ENCODE measurements at regions not wholly inside any gene's neighbourhood (a gene's known extent, or its start where the extent isn't known, plus 50 kb on each side); places are given as distances from the start of the nearest gene placed in this dataset.
A peak's percentile ranks its signal among the peaks of the same experiment; 100 is the strongest.

DNA sequence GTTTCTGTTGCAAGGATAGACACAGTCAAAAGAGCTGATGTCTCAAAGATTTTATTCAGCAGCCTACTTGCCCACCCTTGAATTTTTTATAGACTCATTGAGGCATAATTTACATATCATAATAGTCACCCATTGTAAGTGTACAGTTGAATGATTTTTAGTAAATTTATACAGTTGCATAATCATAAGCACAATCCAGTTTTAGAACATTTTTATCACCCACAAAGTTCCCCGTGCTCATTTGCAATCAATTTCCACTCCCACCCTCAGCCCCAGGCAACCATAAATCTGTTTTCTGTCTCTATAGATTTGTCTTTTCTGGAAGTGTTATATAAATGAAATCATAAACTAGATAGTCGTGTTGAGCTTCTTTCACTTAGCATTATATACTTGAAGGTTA is 517.7 kb downstream of the TLE1 start:
- DNase-seq (ENCODE audit: extremely low read depth in 1 of 11, low read depth in 9 of 11, low spot score in 4 of 11) = no peak

DNA sequence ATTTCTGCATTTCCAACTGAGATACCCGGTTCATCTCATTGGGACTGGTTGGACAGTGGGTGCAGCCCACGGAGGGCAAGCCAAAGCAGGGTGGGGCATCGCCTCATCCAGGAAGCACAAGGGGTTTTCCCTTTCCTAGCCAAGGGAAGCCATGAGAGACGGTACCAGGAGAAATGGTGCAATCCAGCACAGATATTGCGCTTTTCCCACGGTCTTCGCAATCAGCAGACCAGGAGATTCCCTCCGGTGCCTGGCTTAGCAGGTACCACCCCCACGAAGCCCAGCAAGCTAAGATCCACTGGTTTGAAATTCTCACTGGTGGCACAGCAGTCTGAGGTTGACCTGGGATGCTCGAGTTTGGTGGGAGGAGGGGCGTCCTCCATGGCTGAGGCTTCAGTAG is 527.0 kb downstream of the TLE1 start:
- DNase-seq (ENCODE audit: extremely low read depth in 1 of 11, low read depth in 9 of 11, low spot score in 4 of 11) = no peak

GRCh38 chr9:81156381-81156780 is 533.0 kb downstream of the TLE1 start:
- no peak for DNase-seq (ENCODE audit: extremely low read depth in 1 of 11, low read depth in 9 of 11, low spot score in 4 of 11)

DNA sequence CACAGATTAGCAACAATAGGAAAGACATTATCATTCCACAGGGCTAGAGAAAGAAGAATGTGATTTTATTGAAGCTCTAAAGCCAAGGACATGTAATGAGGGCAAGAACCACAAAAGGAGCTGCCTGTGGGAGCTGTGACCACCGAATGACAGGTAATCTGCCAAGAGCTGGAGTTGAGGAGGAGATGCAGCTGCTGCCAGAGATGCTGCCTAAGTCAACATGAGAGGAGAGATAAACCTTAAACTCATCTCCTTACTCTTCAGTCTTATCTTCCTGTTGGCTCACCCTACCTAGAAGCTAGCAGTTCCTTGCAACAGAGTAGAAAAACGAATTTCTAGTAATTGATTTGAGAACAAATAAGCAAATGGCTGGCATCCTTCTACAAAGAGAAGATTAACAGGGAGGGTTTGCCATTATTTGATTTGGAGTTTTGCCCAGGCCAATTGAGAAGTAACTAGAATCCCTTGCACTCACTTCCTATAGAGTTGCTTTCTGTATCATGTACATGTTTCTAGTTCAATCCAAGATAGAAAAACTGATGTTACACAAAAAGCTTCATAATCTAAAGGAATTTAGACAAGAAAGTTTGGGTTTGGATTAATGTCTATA is 539.2 kb downstream of the TLE1 start:
- DNase-seq (ENCODE audit: extremely low read depth in 1 of 11, low read depth in 9 of 11, low spot score in 4 of 11) = no peak

GRCh38 chr9:81146684-81147337 is 542.5 kb downstream of the TLE1 start:
- no peak for DNase-seq (ENCODE audit: extremely low read depth in 1 of 11, low read depth in 9 of 11, low spot score in 4 of 11)

- DNase-seq (ENCODE audit: extremely low read depth in 1 of 11, low read depth in 9 of 11, low spot score in 4 of 11) = peak in 5 of 11 donors; percentile 7 to 26 (median 17)
Observed at GRCh38 chr9:81146241-81146640, 543.1 kb downstream of the TLE1 start.

DNA sequence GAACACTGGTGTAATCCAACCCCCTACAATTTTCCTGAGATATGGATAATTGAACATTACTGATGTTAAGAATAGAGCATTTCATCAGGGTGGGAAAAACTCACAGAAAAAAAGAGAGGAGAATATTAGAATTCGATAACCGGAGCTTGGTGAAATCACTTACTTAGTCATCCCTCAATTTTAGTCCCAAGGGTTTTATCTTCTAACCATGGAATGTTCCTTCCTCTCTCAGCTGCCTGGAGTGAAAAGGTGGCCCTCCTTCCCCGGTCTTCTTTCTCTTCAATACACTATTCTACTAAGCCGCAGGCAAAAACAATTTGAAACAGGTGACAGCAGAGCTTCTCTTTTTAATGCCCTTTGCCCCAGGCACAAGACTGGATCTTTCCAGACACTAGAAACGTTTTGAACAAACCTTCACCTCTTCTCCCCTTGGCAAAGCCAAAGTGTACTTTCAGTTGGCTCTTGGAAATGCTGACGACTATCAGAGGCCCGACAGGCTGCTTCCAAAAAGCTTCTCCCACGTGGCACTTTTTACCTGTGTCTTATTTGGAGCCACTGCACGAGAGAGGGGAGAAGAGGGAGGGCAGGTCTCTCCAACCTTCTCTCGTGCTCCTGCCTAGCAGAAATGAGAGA is 543.9 kb downstream of the TLE1 start:
- no peak for DNase-seq (ENCODE audit: extremely low read depth in 1 of 11, low read depth in 9 of 11, low spot score in 4 of 11)

GRCh38 chr9:81141961-81142360 is 547.4 kb downstream of the TLE1 start:
- no peak for DNase-seq (ENCODE audit: extremely low read depth in 1 of 11, low read depth in 9 of 11, low spot score in 4 of 11)

DNA sequence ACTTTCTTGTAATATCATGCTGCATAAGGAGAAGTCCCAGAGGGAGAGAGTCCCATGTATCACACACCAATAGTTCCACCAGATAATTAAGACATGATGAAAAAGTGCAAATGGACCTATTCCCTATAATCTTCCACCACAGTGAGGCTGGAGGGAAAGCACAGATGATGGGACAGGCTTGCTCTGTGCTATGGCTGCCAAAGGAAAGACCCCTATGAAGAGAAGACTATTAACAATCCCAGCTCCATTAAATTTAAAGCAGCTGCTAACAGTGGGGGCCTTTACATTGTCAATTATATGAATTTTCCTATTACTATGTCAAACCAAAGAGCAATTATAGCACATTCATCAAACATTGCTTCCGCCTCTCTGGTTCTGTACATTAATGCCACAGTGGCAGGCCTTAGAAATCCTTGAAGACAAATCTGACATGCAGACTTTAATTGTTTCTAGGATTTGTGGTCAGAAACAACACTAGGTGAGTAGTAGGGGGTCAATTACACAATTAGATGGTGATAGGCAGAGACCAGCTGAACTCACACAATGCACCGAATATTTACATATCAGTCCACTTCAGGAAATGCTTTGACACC is 551.3 kb downstream of the TLE1 start:
- DNase-seq (ENCODE audit: extremely low read depth in 1 of 11, low read depth in 9 of 11, low spot score in 4 of 11) = no peak

GRCh38 chr9:81132796-81133195 is 556.6 kb downstream of the TLE1 start:
- DNase-seq (ENCODE audit: extremely low read depth in 1 of 11, low read depth in 9 of 11, low spot score in 4 of 11) = no peak

GRCh38 chr9:81132318-81132717 is 557.0 kb downstream of the TLE1 start:
- DNase-seq (ENCODE audit: extremely low read depth in 1 of 11, low read depth in 9 of 11, low spot score in 4 of 11) = no peak

GRCh38 chr9:81128701-81129100 is 560.6 kb downstream of the TLE1 start:
- DNase-seq (ENCODE audit: extremely low read depth in 1 of 11, low read depth in 9 of 11, low spot score in 4 of 11) = no peak

GRCh38 chr9:81125446-81126092 is 563.8 kb downstream of the TLE1 start:
- no peak for DNase-seq (ENCODE audit: extremely low read depth in 1 of 11, low read depth in 9 of 11, low spot score in 4 of 11)

DNA sequence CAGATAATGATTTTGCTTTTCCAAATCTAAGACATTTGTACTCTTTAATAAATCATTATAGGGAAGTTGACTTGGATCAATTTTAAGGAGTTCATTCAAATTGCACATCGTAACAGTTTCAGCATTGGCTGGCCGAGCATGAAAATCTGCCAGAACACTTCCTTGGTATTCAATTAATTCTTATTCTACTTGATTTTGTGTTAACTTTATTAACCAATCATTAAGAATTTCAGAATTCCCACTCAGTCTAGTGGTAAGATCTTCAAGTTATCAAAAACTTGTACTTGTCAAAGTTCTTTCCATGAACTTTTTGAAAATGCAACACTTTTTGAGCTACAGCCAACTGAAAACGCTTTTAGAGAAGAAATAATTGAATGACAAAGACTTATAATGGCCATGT is 565.8 kb downstream of the TLE1 start:
- DNase-seq (ENCODE audit: extremely low read depth in 1 of 11, low read depth in 9 of 11, low spot score in 4 of 11) = no peak

DNA sequence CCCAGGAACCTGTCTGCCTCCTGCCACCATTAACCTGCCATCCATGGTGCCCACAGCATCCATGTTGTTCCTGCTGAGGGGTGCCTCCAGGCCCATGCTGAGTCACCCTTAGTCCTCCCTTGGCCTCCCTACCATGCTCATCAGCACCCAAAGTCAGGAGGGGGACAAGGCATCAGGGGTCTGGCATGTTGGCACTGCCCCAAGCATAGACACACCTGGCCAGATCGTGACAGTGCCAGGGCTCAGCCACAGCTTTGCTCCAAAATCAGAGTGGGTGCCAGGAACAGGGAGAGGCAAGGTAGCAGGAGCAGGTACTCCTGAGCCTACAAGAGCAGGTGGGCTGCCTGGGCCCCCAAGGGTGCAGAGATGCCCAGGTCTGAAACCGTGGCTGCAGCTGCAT is 566.6 kb downstream of the TLE1 start:
- DNase-seq (ENCODE audit: extremely low read depth in 1 of 11, low read depth in 9 of 11, low spot score in 4 of 11) = no peak

DNA sequence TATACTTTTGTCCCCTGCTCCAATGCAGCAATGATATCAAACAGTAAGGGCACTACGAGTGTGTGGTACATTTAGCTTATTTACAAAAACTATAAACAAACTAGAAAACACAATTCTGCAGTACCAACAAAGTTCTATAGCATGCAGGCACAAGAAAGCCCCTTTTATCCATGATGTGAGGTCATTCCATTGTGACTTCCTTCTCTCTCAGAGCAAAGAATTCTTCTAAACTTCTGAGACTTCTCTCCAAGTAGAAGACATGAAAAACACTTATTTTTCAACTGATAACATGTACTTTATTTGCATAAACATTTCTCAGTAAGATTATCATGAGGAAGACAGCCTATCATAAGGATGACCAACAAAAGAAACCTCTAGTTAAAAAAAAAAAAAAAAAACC is 569.8 kb downstream of the TLE1 start:
- no peak for DNase-seq (ENCODE audit: extremely low read depth in 1 of 11, low read depth in 9 of 11, low spot score in 4 of 11)

DNA sequence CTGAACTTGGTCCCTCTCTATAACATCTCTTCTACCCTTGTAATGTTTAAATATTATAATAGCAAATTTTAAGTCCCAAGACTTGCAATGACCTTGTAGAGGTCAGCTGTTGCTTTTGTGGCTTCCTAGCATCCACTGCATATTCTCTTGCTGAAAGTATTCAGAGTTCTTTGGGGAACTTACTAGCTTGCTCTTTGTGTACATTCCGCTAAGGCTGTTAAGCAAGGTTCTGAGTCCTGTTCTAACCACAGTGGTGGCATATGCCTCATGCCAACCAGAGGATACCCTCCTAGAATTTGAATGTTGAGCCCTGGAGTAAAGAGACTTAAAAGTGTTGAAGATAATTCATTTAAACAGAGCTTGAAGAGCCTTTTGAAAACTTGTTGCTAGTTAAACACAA is 570.9 kb downstream of the TLE1 start:
- no peak for DNase-seq (ENCODE audit: extremely low read depth in 1 of 11, low read depth in 9 of 11, low spot score in 4 of 11)

DNA sequence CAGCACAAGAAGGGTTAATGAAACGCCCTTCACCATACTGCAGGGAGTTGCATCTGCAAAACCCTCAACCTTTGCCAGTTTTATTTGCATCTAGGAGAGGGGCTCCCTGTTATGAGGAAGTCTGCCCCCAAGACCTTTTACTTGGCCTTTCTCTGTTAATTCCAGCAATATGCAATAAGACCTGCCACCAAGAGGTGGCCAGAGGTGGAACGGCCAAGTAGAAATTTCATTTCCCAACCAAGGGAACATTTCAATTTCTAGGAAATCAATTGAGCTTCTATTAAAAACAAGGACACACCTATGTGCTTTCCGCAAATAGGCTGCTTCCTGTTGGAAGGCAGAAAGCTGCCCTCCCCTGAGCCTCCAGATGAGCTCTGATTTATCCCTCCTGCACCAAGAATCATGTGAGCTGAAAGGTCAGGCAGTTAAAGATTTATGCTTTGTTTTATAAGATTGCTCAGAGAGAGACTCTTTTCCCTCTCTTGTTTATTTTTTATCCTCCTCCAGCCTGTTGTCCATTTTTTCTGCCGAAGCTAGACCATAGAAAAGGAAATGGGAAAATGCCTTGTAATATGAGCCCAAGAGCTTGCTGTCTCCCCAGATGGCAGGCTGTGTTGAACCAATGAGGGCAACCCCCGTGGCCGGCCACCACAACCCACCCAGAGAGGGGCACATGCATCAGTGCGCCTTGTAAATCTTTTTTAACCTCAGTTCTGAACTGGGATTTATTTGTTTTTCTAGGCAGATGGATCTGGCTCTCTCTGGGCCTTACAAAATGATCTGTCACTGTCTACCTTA is 572.8 kb downstream of the TLE1 start:
- peak in 9 of 11 donors; percentile 49 to 82 (median 64) for DNase-seq (ENCODE audit: extremely low read depth in 1 of 11, low read depth in 9 of 11, low spot score in 4 of 11)

DNA sequence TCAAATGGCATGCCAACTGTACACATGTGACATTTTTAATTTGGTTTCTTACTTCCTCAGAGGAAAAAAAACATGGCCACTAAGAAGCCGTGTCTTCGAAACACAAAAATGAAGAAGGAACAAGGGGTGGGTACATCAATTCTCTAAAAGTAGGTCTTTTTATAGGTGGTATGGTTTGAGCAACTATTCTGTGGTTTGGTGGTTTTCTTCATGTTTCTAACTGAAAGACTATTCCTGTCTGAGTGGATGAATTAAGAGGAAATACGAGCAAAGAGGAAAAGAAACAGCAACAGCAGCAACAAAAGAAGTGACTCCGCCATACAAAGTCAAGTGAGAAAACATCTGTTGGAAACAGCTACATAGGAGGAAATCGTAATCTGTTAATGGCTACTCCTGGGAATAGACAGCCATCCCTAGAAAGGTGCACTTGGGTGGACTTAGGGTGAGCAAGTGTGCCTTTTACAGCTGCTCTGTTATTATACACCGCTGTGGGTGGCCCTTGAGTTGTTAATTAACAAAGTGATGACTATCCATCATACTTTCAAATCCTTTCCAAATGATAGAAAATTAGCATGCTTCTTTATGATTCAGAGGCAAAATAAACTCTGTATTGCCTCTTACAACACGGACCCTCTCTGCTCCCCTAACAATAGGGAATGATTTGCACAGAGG is 575.8 kb downstream of the TLE1 start:
- DNase-seq (ENCODE audit: extremely low read depth in 1 of 11, low read depth in 9 of 11, low spot score in 4 of 11) = no peak

Data from renal cortex interstitium (tissue), 11 donors.